HG02763 (cell line): ENCODE measurements at regions not wholly inside any gene's neighbourhood (a gene's known extent, or its start where the extent isn't known, plus 50 kb on each side); places are given as distances from the start of the nearest gene placed in this dataset.
"Not testable (repeated sequence)": the region's sequence is repeated elsewhere in the genome, so short reads cannot be mapped to it uniquely, and the experiment has no call there.

Experiments used
- ATAC-seq: cut with Tn5 transposase; IDR thresholded peaks from one replicate; pipeline ENCODE4 v1.9.1; 2021; ENCODE audit warnings: mild to moderate bottlenecking, moderate library complexity; ENCODE audit not compliant: unreplicated experiment

DNA sequence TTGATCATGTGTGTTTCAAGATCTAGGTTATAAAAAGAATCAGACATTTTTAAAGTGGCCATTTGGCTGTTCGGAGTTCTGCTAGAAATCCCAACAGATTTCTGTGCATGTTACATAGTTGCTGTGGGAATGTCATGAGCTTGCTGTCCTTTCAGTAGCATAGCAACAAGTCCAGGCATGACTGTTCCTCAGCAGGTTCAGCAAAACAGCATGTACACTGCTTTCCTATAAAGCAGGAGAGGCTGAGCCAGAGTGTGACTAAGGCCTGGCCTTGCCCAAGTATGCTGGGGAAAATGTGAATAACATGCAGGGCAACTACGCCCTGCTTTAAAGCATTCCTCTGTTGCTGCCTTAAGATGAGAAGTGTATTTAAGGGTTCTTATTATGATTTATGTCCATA lies 217.1 kb upstream of the SMIM31 start:
- no peak for ATAC-seq

DNA sequence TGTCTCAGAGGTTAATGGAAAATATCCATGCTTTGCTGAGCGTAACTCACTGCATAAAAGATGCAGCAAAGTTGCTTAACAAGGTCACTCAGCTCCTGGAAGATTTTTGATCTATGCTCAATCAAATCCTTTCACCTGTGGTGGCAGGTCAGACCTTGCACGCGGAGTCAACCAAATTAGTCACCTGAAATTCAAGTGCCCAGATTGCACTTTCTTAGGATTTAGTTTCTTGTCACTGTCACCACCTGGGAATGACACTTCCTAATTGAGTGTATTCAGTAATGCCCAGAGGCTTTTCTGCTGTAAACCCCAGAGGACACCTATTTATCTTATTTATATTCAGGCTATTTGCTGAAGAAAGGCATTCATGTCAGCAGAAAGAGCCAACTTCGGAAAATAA lies 215.8 kb upstream of the SMIM31 start:
- no peak for ATAC-seq

DNA sequence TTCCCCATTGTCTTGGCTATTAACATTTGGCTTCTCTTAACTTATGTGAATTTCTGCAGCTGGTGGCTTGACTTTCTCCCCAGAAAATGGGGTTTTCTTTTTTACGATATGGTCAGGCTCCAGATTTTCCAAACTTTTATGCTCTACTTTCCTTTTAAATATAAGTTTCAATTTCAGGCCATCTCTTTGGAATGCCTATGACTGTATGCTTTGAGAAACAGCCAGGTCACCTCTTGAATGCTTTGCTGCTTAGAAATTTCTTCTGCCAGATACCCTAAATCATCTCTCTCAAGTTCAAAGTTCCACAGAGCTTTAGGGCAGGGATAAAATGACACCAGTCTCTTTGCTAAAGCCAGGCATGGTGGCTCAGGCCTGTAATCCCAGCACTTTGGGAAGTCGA lies 212.9 kb upstream of the SMIM31 start:
- no peak for ATAC-seq

DNA sequence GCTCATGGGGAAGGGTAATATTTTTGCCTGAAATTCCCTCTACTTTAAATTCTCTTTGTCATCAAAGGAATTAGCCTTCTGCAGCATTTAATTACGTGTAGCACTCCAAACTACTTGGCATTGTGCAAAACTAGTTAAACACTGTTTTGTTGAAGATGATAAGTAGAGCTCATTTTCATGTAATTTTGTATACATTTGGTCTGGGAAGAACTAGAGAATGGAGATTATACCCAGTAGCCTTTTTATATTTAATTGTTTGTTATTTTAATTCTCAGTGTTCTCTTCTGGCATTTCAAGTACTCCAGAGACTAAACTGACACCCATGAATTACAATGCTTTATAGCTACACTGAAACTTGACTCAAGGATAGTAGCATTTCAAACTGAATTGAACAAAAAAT lies 211.5 kb upstream of the SMIM31 start:
- ATAC-seq: no peak

DNA sequence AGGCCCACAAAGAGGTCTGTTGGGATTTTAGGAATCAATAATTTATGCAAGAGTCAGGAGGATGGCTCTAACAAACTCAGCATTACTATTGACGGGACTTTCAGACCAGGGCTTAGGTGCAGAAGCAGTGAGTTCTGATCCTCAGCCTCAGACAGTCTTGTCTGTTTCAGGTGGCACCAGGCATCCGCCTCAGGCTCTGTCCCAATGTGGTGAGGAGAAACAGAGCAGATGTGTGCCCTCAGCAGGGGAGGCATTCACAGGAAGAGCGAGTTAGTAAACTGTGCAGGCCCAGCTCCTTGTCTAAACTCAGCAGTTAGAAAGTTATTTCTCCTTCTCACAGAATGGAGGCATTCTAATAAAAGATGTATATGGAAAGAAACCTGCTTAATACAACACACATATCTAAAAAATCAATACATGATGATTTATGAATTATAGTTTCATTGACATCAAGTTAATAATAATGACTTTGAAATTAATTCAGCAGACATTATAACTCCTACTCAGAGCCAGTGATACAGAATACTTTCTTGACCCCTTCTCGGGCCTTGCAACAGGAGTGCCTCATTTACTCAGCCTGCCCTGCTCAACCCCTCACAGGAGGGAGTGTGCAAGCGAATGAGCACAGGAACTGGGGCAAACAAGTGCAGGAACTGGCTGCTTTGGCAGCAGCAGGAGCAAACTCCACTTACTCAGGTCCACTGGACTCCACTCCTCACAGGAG lies 202.8 kb upstream of the SMIM31 start:
- ATAC-seq: no peak

DNA sequence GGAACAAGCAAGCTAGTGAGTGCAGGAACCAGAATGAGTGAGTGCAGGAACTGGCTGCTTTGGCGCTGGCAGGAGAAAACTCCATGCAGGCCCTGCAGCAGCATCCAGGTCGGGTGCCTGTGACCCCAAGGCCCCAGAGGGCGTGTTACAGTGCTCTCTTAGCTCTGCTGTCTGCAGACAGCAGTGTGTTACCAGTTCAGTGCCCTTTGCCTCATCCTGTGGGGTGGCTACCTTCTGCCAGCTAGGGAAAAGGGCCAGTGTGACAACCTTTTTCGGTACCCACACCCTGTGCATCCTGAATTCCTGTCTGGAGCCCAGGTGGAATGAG lies 202.3 kb upstream of the SMIM31 start:
- ATAC-seq: no peak

DNA sequence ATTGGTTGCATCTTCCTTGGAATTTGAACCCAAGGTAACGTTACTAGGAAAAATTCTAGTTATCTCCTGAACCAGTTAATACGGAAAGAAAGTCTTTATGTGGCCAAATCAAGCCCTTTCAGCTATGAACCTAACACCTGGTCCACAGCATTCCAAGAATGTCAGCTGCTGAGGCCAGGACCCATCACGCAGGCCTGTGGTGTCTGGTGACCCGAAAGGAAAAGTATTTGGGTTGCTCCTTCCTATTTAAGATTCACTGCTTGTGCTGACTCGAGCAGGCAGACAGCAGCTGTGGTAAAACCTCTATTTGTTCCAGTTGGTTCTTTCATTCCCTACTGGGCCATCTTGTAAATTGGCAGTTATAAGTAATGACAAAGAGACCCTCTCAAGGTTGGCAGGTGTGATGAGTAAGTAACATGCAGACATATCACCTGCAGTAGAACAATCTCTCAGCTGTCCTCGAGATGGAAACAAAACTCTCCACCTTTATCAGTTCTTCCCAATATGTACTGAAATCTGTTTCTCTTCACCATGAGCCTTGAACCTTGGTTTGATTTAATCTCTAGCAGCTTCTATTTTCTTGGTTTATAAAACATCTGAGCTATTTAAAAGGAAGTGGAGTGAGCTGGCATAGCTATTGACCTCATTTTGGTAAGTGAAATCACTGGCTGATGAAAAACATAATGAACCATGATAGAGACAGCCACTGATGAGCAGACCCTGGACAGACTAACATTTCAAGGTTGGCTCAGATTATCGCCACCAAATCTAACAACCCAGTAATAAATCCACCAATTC lies 182.1 kb upstream of the SMIM31 start:
- no peak for ATAC-seq

DNA sequence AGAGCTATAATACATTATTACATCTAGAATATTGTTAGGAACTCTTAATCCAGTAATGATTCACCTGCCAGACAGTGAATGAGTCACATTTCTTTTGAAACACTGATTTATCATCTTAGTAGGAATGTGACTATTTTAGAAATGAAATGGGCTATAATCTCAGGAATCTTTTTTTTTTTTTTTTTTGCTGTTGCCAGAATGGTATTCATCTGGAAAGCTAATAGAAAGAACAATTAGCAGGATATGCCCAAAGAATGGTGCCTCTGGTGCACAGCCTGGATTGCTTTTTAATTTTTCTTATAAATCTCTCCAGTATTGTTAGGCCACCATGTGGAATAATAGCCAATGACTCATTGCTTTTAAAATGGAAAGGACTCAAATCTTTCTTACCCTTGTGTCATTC lies 181.1 kb upstream of the SMIM31 start:
- ATAC-seq: no peak

DNA sequence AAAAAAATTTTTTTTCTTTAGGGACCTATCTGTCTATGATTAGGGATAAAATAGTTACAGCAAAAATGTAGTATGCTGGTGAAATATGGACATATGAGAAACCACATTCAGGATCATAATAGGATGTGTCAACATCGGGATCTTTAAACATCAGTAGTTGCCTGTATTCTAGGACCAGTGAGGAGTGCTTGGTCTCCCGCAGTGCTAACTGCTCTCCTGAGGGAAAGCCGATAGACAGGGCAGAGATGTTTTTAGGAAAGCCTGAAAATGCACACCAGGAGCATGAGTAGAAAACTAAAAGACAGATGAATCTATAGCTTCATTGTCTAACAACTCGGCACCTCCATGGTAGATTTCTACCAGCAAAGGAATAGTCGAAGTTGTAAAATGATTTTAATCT lies 178.1 kb upstream of the SMIM31 start:
- no peak for ATAC-seq

DNA sequence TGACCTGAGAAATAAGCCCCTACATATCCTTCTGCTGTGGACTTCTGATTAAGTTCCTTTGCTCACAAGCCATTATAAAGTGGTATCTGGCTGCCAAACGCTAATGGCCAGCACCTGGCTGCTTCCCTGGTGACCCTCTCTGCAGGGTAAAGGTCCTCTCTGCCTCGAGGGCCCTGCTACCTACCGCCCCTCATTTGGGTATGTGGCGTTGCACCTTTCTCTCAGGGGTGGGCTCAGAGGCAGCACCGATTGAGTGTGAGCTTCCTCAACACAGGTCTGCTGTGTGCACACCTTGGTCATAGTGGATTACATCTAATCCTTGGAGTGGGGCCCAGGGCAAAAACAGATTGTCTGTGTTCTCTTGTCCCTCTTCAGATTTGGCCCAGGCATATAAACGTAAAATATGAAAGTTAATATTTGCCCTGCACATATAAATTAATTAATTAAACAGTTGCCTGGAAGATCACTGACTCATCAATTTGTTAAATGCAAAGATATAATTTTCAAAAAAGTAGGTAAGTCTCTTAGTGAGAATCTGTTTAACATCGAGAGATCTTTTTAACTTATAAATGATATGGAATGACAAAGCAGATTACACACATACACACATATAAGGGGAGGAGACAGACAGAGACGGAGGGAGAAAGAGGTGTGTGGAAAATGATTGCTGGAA lies 174.5 kb upstream of the SMIM31 start:
- ATAC-seq: no peak

DNA sequence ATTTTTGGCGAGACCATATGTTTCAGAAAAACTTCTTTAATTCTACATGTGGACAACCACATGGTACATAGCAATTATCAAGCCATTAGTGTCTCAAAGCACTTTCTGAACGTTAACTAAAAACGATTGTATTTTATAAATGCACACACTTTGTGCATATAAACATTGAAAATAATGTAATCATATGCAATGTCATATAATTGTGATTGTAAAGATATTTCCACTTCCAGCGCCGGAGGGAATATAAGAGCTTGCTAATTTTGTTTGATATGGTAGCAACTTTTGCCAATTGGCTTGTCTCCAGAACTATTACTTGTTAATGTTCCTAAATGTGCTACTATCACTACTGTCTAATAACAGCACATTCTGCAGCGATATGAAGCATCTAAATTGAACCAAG lies 162.3 kb upstream of the SMIM31 start:
- no peak for ATAC-seq

DNA sequence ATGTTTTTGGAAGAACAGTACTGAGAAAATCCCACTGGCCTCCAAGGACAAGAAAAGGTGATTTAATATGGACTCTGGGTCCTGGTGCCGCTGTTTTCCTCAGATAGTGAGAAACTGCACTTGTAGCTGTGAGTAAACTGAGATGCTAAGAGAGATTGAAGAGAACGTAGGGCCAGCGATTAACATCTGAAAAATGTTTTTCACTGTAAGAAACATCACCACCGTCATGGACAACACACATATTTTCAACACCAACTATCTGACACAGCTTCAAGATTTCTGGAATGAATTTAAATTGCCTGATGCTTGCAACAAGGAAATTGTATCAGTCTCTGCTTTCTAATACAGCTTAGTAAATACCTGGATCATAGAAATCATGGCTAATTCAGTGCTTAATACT lies 158.2 kb upstream of the SMIM31 start:
- ATAC-seq: no peak

DNA sequence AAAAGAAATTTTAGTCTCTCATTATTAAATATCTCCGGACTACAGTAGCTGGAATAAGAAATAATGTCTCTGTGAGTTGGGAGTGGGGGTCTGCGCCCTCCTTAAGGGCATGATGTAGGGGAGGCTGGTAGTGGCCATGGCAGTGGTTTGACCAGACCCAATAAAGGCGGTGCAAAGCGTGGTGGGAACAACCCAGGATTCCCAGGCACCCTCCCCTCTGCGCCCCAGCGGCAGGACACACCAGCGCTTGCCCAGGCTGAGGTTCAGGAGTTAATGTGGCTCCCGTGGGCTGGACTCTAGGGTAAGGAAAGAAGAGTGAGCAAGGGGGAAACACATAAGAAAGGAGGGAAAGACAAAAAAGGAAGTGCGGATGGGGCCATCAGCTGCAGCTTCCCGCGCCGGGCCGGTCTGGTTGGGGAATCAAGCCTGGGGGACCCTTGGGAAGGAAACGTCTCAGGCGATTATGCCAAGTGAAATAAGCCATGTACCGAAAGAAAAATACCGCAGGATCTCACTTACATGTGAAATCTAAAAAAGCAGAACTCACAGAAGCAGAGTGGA lies 157.5 kb upstream of the SMIM31 start:
- ATAC-seq: no peak

DNA sequence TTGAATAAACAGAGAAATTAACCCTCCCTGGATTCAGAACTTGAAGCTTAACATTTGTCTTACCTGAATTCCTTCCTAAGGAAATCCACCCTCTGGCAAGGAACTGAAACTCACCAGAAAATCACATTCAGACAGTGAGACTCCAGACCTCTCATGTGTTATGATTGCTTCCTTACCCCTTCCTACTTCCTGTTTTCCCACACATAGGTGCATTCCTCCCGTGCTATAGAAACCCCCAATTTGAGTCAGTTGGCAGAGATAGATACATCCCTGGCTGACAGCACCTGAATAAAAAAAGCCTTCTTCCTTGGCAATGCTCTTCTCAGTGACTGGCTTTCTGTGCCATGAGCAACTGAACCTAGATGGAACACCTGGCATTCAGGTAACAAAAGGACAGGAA lies 157.0 kb upstream of the SMIM31 start:
- ATAC-seq: no peak

DNA sequence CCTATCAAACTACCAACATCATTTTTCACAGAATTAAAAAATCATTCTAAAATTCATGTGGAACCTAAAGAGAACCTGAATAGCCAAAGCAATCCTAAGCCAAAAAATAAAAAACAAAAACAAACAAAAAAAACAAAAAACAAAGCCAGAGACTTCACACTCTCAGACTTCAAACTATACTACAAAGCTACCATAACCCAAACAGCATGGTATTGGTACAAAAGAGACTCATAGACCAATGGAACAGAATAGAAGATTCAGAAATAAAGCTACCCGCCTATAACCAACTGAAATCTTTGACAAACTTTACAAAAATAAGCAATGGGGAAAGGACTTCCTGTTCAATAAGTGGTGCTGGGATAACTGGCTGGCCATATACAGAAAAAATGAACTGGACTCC lies 152.3 kb upstream of the SMIM31 start:
- ATAC-seq: no peak

DNA sequence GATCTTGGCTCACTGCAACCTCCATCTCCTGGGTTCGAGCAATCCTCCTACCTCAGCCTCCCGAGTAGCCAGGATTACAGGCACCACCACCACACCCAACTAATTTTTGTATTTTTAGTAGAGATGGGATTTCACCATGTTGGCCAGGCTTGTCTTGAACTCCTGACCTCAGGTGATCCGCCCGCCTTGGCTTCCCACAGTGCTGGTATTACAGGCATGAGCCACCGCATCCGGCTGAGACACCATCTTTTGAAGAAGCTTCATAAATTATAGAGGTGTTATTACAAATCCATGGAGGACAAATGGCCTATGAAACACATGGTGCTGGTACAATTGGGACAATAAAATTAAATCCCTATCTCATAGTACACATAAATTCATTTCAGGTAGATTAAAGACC lies 148.1 kb upstream of the SMIM31 start:
- ATAC-seq: not testable (repeated sequence)

DNA sequence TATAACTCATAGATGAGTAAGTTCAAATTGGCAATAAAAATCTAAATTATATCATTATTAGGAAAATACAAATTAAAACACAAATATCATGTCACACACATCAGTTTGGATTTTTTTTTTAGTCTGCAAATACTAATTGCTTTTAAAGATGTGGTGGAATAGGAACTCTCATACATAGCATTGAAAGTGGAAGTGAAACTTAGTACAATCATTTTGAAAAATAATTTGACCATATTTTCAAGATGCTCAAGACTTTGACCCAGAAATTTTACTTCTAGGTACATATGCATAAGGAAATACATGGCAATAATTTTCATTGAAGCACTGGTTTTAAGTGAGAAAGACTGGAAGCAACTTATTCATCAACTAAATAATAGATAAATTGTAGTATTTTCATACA lies 147.5 kb upstream of the SMIM31 start:
- peak; percentile 94 for ATAC-seq

DNA sequence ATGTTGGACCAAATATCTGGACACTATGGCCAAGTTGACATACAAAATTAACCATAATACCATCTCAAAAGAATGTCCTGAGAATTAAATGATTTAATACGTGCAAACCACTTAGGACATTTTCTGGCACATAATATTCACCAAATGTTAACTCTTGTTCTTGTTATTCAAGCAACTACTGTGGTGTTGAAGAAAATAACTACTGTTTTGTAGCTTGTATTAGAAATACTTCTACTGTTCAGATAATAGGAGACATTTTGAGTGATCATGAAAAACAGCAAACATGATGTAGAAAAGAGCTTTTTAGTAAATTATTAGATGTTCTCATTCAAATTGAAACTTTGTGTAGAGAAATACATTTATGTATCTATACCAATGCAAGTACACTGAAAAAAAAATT lies 140.7 kb upstream of the SMIM31 start:
- no peak for ATAC-seq

DNA sequence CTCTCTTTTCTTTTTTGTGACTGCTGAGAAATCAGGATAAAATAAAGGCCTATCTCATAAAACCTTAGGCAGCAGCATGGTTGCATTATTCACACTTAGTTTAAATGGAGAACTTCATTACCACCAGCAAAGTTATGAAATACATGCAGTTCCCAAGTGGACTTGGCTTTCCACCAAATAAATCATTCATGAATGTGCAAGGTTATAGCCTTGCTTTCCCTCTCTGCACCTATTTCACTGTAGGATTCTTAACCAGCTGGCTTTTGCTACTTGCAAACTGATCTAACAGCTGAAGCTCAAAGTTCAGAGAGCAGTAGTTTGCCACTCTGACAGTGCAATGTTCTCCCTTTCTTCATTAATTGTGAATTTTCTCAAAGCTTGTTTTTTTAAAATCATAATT lies 140.1 kb upstream of the SMIM31 start:
- no peak for ATAC-seq

DNA sequence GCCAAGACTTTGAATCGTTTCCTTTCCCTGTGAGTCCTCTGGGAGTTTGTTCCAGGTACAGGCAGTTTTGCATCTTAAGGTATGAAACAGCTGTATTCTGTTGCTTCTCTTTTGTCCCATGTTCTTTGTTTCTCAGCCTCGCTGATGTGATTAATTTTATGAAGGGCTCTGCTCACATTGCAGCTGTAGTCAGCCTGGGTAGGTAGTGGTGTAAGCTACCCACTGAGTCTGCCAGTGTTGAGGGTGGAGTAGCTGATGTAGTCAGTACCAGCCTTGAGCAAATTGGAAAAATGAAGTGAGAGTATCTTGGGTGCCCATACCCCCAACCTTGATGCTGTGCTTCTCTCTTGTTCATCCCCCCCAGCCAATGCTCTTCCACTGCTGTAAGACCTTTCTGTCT lies 139.6 kb upstream of the SMIM31 start:
- ATAC-seq: no peak

DNA sequence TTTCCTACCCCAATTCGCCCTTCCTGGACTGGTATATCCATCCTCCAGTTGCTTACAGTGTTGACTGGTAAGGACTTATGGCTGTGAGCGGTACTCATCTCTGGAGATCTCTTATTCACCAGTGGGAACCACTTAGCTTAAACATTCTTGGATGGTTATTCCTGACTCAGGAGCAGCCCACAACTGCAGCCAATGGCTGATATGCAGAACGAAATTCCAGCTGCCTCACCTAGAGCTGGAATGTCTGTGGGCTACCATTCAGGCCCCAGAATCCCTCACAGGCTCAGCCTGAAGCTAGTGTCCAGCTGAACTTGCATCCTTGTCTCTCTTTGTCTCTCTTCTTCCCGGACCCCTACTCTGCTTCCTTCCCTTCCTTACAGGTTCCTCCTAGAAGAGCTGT lies 138.9 kb upstream of the SMIM31 start:
- no peak for ATAC-seq

DNA sequence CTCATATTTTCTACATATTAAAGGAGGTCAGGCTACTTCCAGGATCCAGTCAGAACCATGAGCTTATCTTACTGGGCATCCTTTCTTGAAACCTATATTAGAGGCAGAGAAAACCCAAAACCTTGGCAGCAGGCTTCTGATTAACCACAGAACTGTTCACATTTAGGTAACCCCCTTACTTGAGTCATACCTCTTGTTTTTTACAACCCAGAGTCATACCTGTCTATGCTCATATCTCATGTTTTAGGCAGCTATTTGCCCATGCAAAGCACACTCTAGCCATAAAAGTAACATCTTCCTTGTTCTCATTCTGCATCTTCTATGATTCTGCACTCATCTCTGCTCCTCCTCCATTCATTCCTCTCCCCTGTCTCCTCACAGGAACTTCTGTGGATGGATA lies 138.0 kb upstream of the SMIM31 start:
- no peak for ATAC-seq
